ENCODE measurements at regions not wholly inside any gene's neighbourhood (a gene's known extent, or its start where the extent isn't known, plus 50 kb on each side); places are given as distances from the start of the nearest gene placed in this dataset.

DNA sequence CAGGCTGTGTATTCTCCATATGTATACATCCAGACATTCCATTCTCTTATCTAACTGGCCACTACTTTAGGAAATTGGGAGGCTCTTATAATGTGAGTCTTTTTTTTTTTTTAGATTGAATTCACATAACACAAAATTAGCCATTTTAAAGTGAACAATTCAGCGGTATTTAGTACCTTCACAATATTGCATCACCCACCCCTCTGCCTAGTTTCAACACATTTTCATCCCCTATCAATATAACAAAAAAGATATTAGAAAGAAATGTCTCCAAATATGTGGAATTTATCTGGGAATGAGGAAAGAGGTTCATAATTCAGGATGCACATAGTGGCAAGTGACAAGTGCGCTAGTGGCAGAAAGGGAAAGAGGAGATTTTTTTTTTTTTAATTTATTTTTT lies 228.5 kb downstream of the ICE1 start:
- Histone ChIP-seq H2AFZ (ENCODE audit: low read depth, low read length) (no peak overlapping the region), H3K4me2 (ENCODE audit: low read length) (no peak overlapping the region), H3F3A (ENCODE audit: insufficient read depth, low read length, poor library complexity, severe bottlenecking) (no peaks in the 10 kb centered on the region), H3K27ac (ENCODE audit: low read length) (no peak overlapping the region), H3K9me3 (ENCODE audit: low read length) (no peaks in the 10 kb centered on the region), H3K36me3 (ENCODE audit: insufficient read depth, low read length) (no peaks in the 10 kb centered on the region), H3K79me2 (replicated peaks; ENCODE audit: insufficient read depth, low read length) (no peaks in the 10 kb centered on the region), H4K20me1 (ENCODE audit: insufficient read depth) (no peaks in the 10 kb centered on the region), H3K27me3 (ENCODE audit: insufficient read depth, low read depth, low read length) (no peaks in the 10 kb centered on the region), H3K9me2 (ENCODE audit: insufficient read depth, low read length) (no peaks in the 10 kb centered on the region), H3K9ac (ENCODE audit: low read length) (no peak overlapping the region), H3K4me3 (ENCODE audit: low read length) (no peak overlapping the region)
- no peak for TF ChIP-seq MXI1 (conservative IDR thresholded peaks at IDR 0.05; ENCODE audit: poor library complexity, severe bottlenecking)
- no peak for TF ChIP-seq RAD21 (conservative IDR thresholded peaks at IDR 0.05)
- no peak for TF ChIP-seq SMC3 (conservative IDR thresholded peaks at IDR 0.05; ENCODE audit: poor library complexity)
- TF ChIP-seq CTCF (IDR thresholded peaks at IDR 0.05; ENCODE audit: poor library complexity, severe bottlenecking), result no peak
- no peak for TF ChIP-seq EZH2 (IDR thresholded peaks at IDR 0.05; ENCODE audit: borderline replicate concordance, insufficient read depth, low read length, poor library complexity, severe bottlenecking)
- no peak for TF ChIP-seq TAF1 (IDR thresholded peaks at IDR 0.05; ENCODE audit: low read depth)
- no peak for TF ChIP-seq EP300 (conservative IDR thresholded peaks at IDR 0.05; ENCODE audit: poor library complexity, severe bottlenecking)
- TF ChIP-seq, protein P1, sequence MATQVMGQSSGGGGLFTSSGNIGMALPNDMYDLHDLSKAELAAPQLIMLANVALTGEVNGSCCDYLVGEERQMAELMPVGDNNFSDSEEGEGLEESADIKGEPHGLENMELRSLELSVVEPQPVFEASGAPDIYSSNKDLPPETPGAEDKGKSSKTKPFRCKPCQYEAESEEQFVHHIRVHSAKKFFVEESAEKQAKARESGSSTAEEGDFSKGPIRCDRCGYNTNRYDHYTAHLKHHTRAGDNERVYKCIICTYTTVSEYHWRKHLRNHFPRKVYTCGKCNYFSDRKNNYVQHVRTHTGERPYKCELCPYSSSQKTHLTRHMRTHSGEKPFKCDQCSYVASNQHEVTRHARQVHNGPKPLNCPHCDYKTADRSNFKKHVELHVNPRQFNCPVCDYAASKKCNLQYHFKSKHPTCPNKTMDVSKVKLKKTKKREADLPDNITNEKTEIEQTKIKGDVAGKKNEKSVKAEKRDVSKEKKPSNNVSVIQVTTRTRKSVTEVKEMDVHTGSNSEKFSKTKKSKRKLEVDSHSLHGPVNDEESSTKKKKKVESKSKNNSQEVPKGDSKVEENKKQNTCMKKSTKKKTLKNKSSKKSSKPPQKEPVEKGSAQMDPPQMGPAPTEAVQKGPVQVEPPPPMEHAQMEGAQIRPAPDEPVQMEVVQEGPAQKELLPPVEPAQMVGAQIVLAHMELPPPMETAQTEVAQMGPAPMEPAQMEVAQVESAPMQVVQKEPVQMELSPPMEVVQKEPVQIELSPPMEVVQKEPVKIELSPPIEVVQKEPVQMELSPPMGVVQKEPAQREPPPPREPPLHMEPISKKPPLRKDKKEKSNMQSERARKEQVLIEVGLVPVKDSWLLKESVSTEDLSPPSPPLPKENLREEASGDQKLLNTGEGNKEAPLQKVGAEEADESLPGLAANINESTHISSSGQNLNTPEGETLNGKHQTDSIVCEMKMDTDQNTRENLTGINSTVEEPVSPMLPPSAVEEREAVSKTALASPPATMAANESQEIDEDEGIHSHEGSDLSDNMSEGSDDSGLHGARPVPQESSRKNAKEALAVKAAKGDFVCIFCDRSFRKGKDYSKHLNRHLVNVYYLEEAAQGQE (IDR thresholded peaks at IDR 0.05; ENCODE audit: borderline replicate concordance), result no peak
- TF ChIP-seq POLR2AphosphoS5 (IDR thresholded peaks at IDR 0.05), result no peak

GRCh38 chr5:5650242-5650641 lies 227.8 kb downstream of the ICE1 start:
- no peak overlapping the region for H3K4me2 ChIP-seq (ENCODE audit: low read length)
- H3K9me3 ChIP-seq (ENCODE audit: low read length), result no peaks in the 10 kb centered on the region
- H3K79me2 ChIP-seq (replicated peaks; ENCODE audit: insufficient read depth, low read length), result no peaks in the 10 kb centered on the region

More at GRCh38 chr5:5650242-5650641, 227.8 kb downstream of the ICE1 start:
- no peak overlapping the region for H3K9ac ChIP-seq (ENCODE audit: low read length)
- TF ChIP-seq SMC3 (conservative IDR thresholded peaks at IDR 0.05; ENCODE audit: poor library complexity), result no peak
- no peak for TF ChIP-seq RAD21 (conservative IDR thresholded peaks at IDR 0.05)
- no peak for TF ChIP-seq MXI1 (conservative IDR thresholded peaks at IDR 0.05; ENCODE audit: poor library complexity, severe bottlenecking)
- TF ChIP-seq, protein P1 (IDR thresholded peaks at IDR 0.05; ENCODE audit: borderline replicate concordance), result no peak
- no peak for TF ChIP-seq EP300 (conservative IDR thresholded peaks at IDR 0.05; ENCODE audit: poor library complexity, severe bottlenecking)
- no peak overlapping the region for H3K4me3 ChIP-seq (ENCODE audit: low read length)
- H3F3A ChIP-seq (ENCODE audit: insufficient read depth, low read length, poor library complexity, severe bottlenecking), result no peaks in the 10 kb centered on the region
- no peak overlapping the region for H3K27ac ChIP-seq (ENCODE audit: low read length)
- H2AFZ ChIP-seq (ENCODE audit: low read depth, low read length), result no peak overlapping the region
- H3K36me3 ChIP-seq (ENCODE audit: insufficient read depth, low read length), result no peaks in the 10 kb centered on the region
- no peaks in the 10 kb centered on the region for H4K20me1 ChIP-seq (ENCODE audit: insufficient read depth)
- no peaks in the 10 kb centered on the region for H3K27me3 ChIP-seq (ENCODE audit: insufficient read depth, low read depth, low read length)
- H3K9me2 ChIP-seq (ENCODE audit: insufficient read depth, low read length), result no peaks in the 10 kb centered on the region

All from neural cell (in vitro differentiated cells).